H1 (cell line): ENCODE measurements at regions not wholly inside any gene's neighbourhood (a gene's known extent, or its start where the extent isn't known, plus 50 kb on each side); places are given as distances from the start of the nearest gene placed in this dataset.

Source experiments
- CTCF ChIA-PET: fragments of 300-600 bp; sonication (Branson Sonifier 250); formaldehyde crosslinking; loops from one replicate; lab custom pipeline; 2021; ENCODE audit not compliant: partially characterized antibody; lab: Charles Lee
- POLR2A ChIA-PET: fragments of 300-600 bp; sonication (Branson Sonifier 250); formaldehyde crosslinking; loops from one replicate; lab custom pipeline; 2021; ENCODE audit warnings: inconsistent platforms; ENCODE audit not compliant: partially characterized antibody; lab: Charles Lee
- DNase-seq, 2 experiments: peaks; one replicate each; pipeline versions ENCODE4 v3.0.0 to v3.0.0-alpha.2; 2010 to 2022; ENCODE audit warnings: low spot score in 2 of 2, low read depth in 1 of 2, mixed read lengths in 1 of 2
- FAIRE-seq: peaks from 2 replicates; lab custom pipeline; 2011; peaks lifted over from hg19 to GRCh38; lab: Jason Lieb, UNC
- H2AFZ ChIP-seq: 2 replicates; pipeline ENCODE4 v1.8.1; 2012; ENCODE audit warnings: low read length, inconsistent platforms
- H2AK5ac ChIP-seq: 2 replicates; pipeline ENCODE4 v1.6.1; 2013; ENCODE audit warnings: low read depth, low read length
- H2BK120ac ChIP-seq: replicated peaks from 2 replicates; pipeline ENCODE3; 2013; ENCODE audit warnings: low read depth, low read length, inconsistent platforms
- H2BK12ac ChIP-seq: 2 replicates; pipeline ENCODE4 v1.6.1; 2013; ENCODE audit warnings: low read depth, low read length
- H2BK15ac ChIP-seq: 2 replicates; pipeline ENCODE4 v1.6.1; 2013; ENCODE audit warnings: low read length
- H2BK20ac ChIP-seq: 2 replicates; pipeline ENCODE4 v1.6.1; 2013; ENCODE audit warnings: low read length
- H2BK5ac ChIP-seq: 2 replicates; pipeline ENCODE4 v1.6.1; 2013; ENCODE audit warnings: low read depth, low read length
- H3K14ac ChIP-seq: 2 replicates; pipeline ENCODE4 v1.6.1; 2013; ENCODE audit warnings: inconsistent platforms; ENCODE audit not compliant: insufficient read length
- H3K18ac ChIP-seq: 2 replicates; pipeline ENCODE4 v1.6.1; 2013; ENCODE audit warnings: low read length; ENCODE audit errors: extremely low read depth
- H3K23ac ChIP-seq: 2 replicates; pipeline ENCODE4 v1.6.1; 2013; ENCODE audit warnings: inconsistent platforms; ENCODE audit not compliant: insufficient read length
- H3K23me2 ChIP-seq: 2 replicates; pipeline ENCODE4 v1.6.1; 2013; ENCODE audit warnings: low read depth, low read length
- H3K27ac ChIP-seq: 2 replicates; pipeline ENCODE4 v1.6.1; 2011; ENCODE audit warnings: low read depth, low read length, inconsistent platforms
- H3K27me3 ChIP-seq, 4 experiments: replicated peaks in 1 of 4; 1 replicate in 1 of 4; 2 replicates in 3 of 4; pipeline versions ENCODE4 v1.6.1 to v1.8.1; 2011 to 2013; ENCODE audit warnings: low read length in 3 of 4, mild to moderate bottlenecking in 3 of 4, inconsistent platforms in 2 of 4, mixed read lengths in 2 of 4, moderate library complexity in 1 of 4; ENCODE audit not compliant: control insufficient read depth in 3 of 4, insufficient read depth in 3 of 4; ENCODE audit errors: extremely low read depth in 1 of 4
- H3K36me3 ChIP-seq, 4 experiments: 2 replicates each; pipeline versions ENCODE4 v1.6.1 to v1.8.1; 2011 to 2013; ENCODE audit warnings: mild to moderate bottlenecking in 4 of 4, low read length in 3 of 4, moderate library complexity in 2 of 4, control low read depth in 1 of 4, inconsistent platforms in 1 of 4; ENCODE audit not compliant: insufficient read depth in 4 of 4, control insufficient read depth in 2 of 4
- H3K4ac ChIP-seq: replicated peaks from 2 replicates; pipeline ENCODE3; 2013; ENCODE audit warnings: low read length, low read depth, mixed read lengths, inconsistent platforms; ENCODE audit not compliant: insufficient read length
- H3K4me1 ChIP-seq, 4 experiments: replicated peaks in 1 of 4; 1 replicate in 1 of 4; 2 replicates in 3 of 4; pipeline versions ENCODE4 v1.6.1 to v1.8.1; 2011 to 2013; ENCODE audit warnings: low read length in 3 of 4, inconsistent platforms in 2 of 4, mixed read lengths in 1 of 4; ENCODE audit not compliant: insufficient read depth in 4 of 4, control insufficient read depth in 3 of 4
- H3K4me2 ChIP-seq, 2 experiments: 2 replicates each; pipeline versions ENCODE4 v1.6.1 to v1.8.1; 2011 to 2013; ENCODE audit warnings: low read depth in 2 of 2, low read length in 2 of 2, control low read depth in 1 of 2, inconsistent platforms in 1 of 2, mild to moderate bottlenecking in 1 of 2; ENCODE audit not compliant: insufficient read depth in 1 of 2
- H3K4me3 ChIP-seq, 4 experiments: fragments of 200-600, 300-600 bp in 1 of 4; sonication (generic), shearing (Covaris generic), sonication (Bioruptor Twin) in 1 of 4; 2 replicates each; pipeline versions ENCODE4 v1.5.1 to v1.8.1; 2011 to 2016; ENCODE audit warnings: low read length in 4 of 4, low read depth in 3 of 4, control low read depth in 2 of 4, inconsistent platforms in 2 of 4, mild to moderate bottlenecking in 2 of 4, mixed read lengths in 1 of 4, moderate library complexity in 1 of 4; ENCODE audit not compliant: insufficient read depth in 2 of 4; ENCODE audit errors: extremely low read depth in 1 of 4
- H3K56ac ChIP-seq: replicated peaks from 2 replicates; pipeline ENCODE3; 2013; ENCODE audit warnings: low read depth, mild to moderate bottlenecking, mixed read lengths, low read length, inconsistent platforms; ENCODE audit not compliant: insufficient read length
- H3K79me1 ChIP-seq: 2 replicates; pipeline ENCODE4 v1.6.1; 2013; ENCODE audit warnings: low read depth, low read length, control low read depth
- H3K79me2 ChIP-seq, 2 experiments: 2 replicates each; pipeline versions ENCODE4 v1.6.1 to v1.8.1; 2012 to 2013; ENCODE audit warnings: low read length in 2 of 2, mild to moderate bottlenecking in 2 of 2, inconsistent platforms in 1 of 2; ENCODE audit not compliant: insufficient read depth in 2 of 2, control insufficient read depth in 1 of 2
- H3K9ac ChIP-seq, 4 experiments: replicated peaks in 1 of 4; 1 replicate in 1 of 4; 2 replicates in 3 of 4; pipeline versions ENCODE4 v1.6.1 to v1.8.1; 2011 to 2013; ENCODE audit warnings: low read depth in 3 of 4, low read length in 3 of 4, control low read depth in 2 of 4, mild to moderate bottlenecking in 2 of 4, moderate library complexity in 2 of 4, inconsistent platforms in 1 of 4; ENCODE audit errors: extremely low read depth in 1 of 4
- H3K9me3 ChIP-seq, 2 experiments: 2 replicates each; pipeline versions ENCODE4 v1.6.1 to v1.8.1; 2012 to 2013; ENCODE audit warnings: mild to moderate bottlenecking in 2 of 2, moderate library complexity in 2 of 2, control low read depth in 1 of 2, inconsistent platforms in 1 of 2, low read depth in 1 of 2, low read length in 1 of 2, mixed read lengths in 1 of 2; ENCODE audit not compliant: insufficient read depth in 2 of 2
- H4K20me1 ChIP-seq, 2 experiments: replicated peaks in 1 of 2; 2 replicates each; pipeline versions ENCODE3 to v1.8.1; 2011 to 2013; ENCODE audit warnings: inconsistent platforms in 2 of 2, low read length in 2 of 2, mild to moderate bottlenecking in 1 of 2; ENCODE audit not compliant: insufficient read depth in 2 of 2, control insufficient read depth in 1 of 2
- H4K5ac ChIP-seq: 2 replicates; pipeline ENCODE4 v1.6.1; 2013; ENCODE audit warnings: low read length, low read depth, mixed read lengths, inconsistent platforms; ENCODE audit not compliant: insufficient read length
- H4K8ac ChIP-seq: 2 replicates; pipeline ENCODE4 v1.8.0; 2013; ENCODE audit warnings: mild to moderate bottlenecking, moderate library complexity, low read length, inconsistent platforms; ENCODE audit not compliant: insufficient read depth; ENCODE audit errors: extremely low read depth
- H4K91ac ChIP-seq: replicated peaks from 2 replicates; pipeline ENCODE3; 2013; ENCODE audit warnings: low read length, mixed read lengths, inconsistent platforms; ENCODE audit not compliant: insufficient read length
- CEBPB ChIP-seq: IDR thresholded peaks from 2 replicates; pipeline ENCODE4 v1.6.1; 2012; ENCODE audit warnings: low read depth, low read length
- GABPA ChIP-seq: IDR thresholded peaks from 2 replicates; pipeline ENCODE4 v1.6.1; 2011; ENCODE audit warnings: mild to moderate bottlenecking, low read length, moderate library complexity, borderline replicate concordance; ENCODE audit not compliant: insufficient read depth
- HDAC6 ChIP-seq: IDR thresholded peaks from one replicate; pipeline ENCODE4 v1.7.1; 2012; ENCODE audit warnings: low read depth, mild to moderate bottlenecking, inconsistent platforms, low read length, moderate library complexity
- NANOG ChIP-seq: IDR thresholded peaks from 2 replicates; pipeline ENCODE4 v1.6.1; 2011; ENCODE audit warnings: low read length, low read depth, mild to moderate bottlenecking, inconsistent platforms; ENCODE audit not compliant: insufficient read depth, poor library complexity, severe bottlenecking
- NRF1 ChIP-seq: IDR thresholded peaks from 2 replicates; pipeline ENCODE4 v1.6.1; 2011; ENCODE audit warnings: mild to moderate bottlenecking, low read depth, low read length, improper control_type of control experiment
- PHF8 ChIP-seq: fragments of 200-600 bp; sonication (generic); conservative IDR thresholded peaks from 2 replicates; pipeline ENCODE4 v1.7.1; 2012; ENCODE audit warnings: low read depth, mild to moderate bottlenecking, inconsistent platforms, low read length, moderate library complexity
- SIN3A ChIP-seq, 2 experiments: IDR thresholded peaks in 1 of 2; conservative IDR thresholded peaks in 1 of 2; 2 replicates each; pipeline ENCODE4 v1.6.1; 2011 to 2012; ENCODE audit warnings: low read length in 2 of 2, improper control_type of control experiment in 1 of 2, low read depth in 1 of 2, mild to moderate bottlenecking in 1 of 2
- SIX5 ChIP-seq: IDR thresholded peaks from 2 replicates; pipeline ENCODE4 v1.6.1; 2011; ENCODE audit warnings: mild to moderate bottlenecking, low read depth, low read length
- SP2 ChIP-seq: IDR thresholded peaks from 2 replicates; pipeline ENCODE4 v1.6.1; 2012; ENCODE audit warnings: mild to moderate bottlenecking, low read length, inconsistent platforms
- SRF ChIP-seq: IDR thresholded peaks from 2 replicates; pipeline ENCODE4 v1.6.1; 2011; ENCODE audit warnings: mild to moderate bottlenecking, low read depth, low read length, moderate library complexity
- YY1 ChIP-seq: IDR thresholded peaks from 2 replicates; pipeline ENCODE4 v1.6.1; 2011; ENCODE audit warnings: low read depth, mild to moderate bottlenecking, low read length
- WGBS, 2 experiments: shearing (Covaris generic) in 1 of 2; methylation state at CpG; one replicate each; pipeline versions ENCODE4 v1.1.6 to v1.1.7; 2013 to 2015; ENCODE audit warnings: low lambda C conversion rate in 2 of 2, mixed read lengths in 2 of 2, inconsistent platforms in 1 of 2, low coverage in 1 of 2, missing lambda C conversion rate in 1 of 2; ENCODE audit not compliant: insufficient replicate concordance in 2 of 2, insufficient coverage in 1 of 2, insufficient read length in 1 of 2; ENCODE audit errors: extremely low coverage in 1 of 2, missing lambda C conversion rate in 1 of 2; 5-methylcytosine and 5-hydroxymethylcytosine counted together
- TF ChIP-seq, protein P1 (sequence below), 3 experiments: IDR thresholded peaks; 1 replicate in 2 of 3; 2 replicates in 1 of 3; pipeline versions ENCODE4 v1.5.1 to v1.6.1; 2011; ENCODE audit warnings: low read length in 3 of 3, mild to moderate bottlenecking in 3 of 3, inconsistent platforms in 2 of 3, low read depth in 1 of 3, moderate library complexity in 1 of 3; ENCODE audit not compliant: insufficient read depth in 1 of 3; ENCODE audit errors: control extremely low read depth in 1 of 3

DNA sequence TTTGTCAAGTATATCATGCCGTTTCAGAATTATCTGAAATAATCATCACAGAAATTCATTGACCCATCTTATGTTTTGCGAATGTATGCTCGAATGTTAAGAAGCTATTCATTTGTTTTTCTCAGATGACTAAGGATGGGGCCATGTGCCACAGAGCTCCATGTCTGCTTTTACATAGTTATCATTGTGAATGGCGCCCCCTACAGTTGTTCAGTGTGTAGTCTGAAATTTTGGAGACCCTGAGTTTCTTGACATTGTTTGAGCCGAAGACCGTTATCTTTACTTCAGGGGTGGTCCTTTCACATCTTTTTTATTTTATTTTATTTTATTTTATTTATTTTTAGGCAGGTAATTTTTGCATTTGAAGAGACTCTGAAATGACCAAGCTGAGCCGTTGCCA, 972.0 kb upstream of the RBFOX1 start:
- Histone ChIP-seq H3K9me3 (no peaks in the 10 kb centered on the region), H3K18ac (no peak overlapping the region), H3K4me2 (no peak overlapping the region), H3K23me2 (peaks cover 3% of the 10 kb centered on the region; the same call in 1 of the 2 replicates), H3K23ac (no peak overlapping the region), H3K36me3 (no peaks in the 10 kb centered on the region), H3K27me3 (no peaks in the 10 kb centered on the region), H2BK15ac (no peak overlapping the region), H4K8ac (no peak overlapping the region), H3K27ac (no peak overlapping the region), H2BK20ac (no peak overlapping the region), H3K56ac (no peak overlapping the region), H3K14ac (no peak overlapping the region), H3K4me1 (peaks cover 0 to 8% (median 5%) of the 10 kb centered on the region in 4 experiments; a peak in 4 of 7 replicates), H2BK12ac (no peak overlapping the region), H4K20me1 (no peaks in the 10 kb centered on the region), H3K4me3 (no peak overlapping the region), H4K91ac (no peak overlapping the region), H2BK120ac (no peak overlapping the region), H3K79me2 (no peaks in the 10 kb centered on the region), H3K9ac (no peak overlapping the region), H2BK5ac (no peak overlapping the region), H2AFZ (no peak overlapping the region), H3K79me1 (no peaks in the 10 kb centered on the region), H4K5ac (no peak overlapping the region), H2AK5ac (no peak overlapping the region), H3K4ac (no peak overlapping the region)
- DNase-seq (no peak), FAIRE-seq (no peak)
- CTCF ChIA-PET: interaction anchor here (0.6 to 2.1 kb wide), 15 partner anchors 8 to 1071 kb away, joined by 3 to 7 read pairs (median 4); no protein-coding TSS in a partner anchor
- POLR2A ChIA-PET: no interaction called here
- 89% methylated on average over 7 of the region's 7 CpGs; no CpG with 5 or more reads in 1 of the 2 experiments for WGBS, 2 experiments
- TF ChIP-seq NRF1 (no peak), YY1 (no peak), HDAC6 (no peak), NANOG (no peak), SRF (no peak), SIX5 (no peak), SP2 (no peak), SIN3A (conservative IDR thresholded peaks at IDR 0.05 in 1 of 2, IDR thresholded peaks at IDR 0.05 in 1 of 2; ENCODE audit: low read depth in 1 of 2, low read length in 2 of 2) (no peak), CEBPB (no peak), PHF8 (no peak), GABPA (no peak)
- TF ChIP-seq, protein P1, sequence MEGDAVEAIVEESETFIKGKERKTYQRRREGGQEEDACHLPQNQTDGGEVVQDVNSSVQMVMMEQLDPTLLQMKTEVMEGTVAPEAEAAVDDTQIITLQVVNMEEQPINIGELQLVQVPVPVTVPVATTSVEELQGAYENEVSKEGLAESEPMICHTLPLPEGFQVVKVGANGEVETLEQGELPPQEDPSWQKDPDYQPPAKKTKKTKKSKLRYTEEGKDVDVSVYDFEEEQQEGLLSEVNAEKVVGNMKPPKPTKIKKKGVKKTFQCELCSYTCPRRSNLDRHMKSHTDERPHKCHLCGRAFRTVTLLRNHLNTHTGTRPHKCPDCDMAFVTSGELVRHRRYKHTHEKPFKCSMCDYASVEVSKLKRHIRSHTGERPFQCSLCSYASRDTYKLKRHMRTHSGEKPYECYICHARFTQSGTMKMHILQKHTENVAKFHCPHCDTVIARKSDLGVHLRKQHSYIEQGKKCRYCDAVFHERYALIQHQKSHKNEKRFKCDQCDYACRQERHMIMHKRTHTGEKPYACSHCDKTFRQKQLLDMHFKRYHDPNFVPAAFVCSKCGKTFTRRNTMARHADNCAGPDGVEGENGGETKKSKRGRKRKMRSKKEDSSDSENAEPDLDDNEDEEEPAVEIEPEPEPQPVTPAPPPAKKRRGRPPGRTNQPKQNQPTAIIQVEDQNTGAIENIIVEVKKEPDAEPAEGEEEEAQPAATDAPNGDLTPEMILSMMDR (IDR thresholded peaks at IDR 0.05; ENCODE audit: control extremely low read depth in 1 of 3, insufficient read depth in 1 of 3, low read depth in 1 of 3, low read length in 3 of 3): peak in 2 of 3 experiments; percentile 37 to 43; a peak in 3 of 4 replicates
